IMR-90 (cell line): ENCODE measurements at regions not wholly inside any gene's neighbourhood (a gene's known extent, or its start where the extent isn't known, plus 50 kb on each side); places are given as distances from the start of the nearest gene placed in this dataset.

ENCODE experiments used
- ATAC-seq: fragments of 200-7000 bp; cut with Tn5 transposase; 2 replicates; pipeline ENCODE4 v1.9.1; 2020; ENCODE audit warnings: low read depth, mild to moderate bottlenecking, moderate library complexity
- BruUV-seq: library from RNA; stranded (reverse); fragments of 400-500 nt; replicated peaks from 2 replicates; lab custom pipeline; 2021; lab: Mats Ljungman, UMichigan
- CTCF ChIA-PET: fragments of 300-600 bp; formaldehyde crosslinking; extraction: SDS; loops from one replicate; lab custom pipeline; 2021; ENCODE audit warnings: antibody characterized with exemption; lab: Yijun Ruan, JAX
- POLR2A ChIA-PET: fragments of 300-600 bp; sonication (Branson Sonifier 250); formaldehyde crosslinking; loops from one replicate; lab custom pipeline; 2022; ENCODE audit warnings: antibody characterized with exemption; ENCODE audit not compliant: unreplicated experiment; lab: Charles Lee
- DNase-seq: peaks from one replicate; pipeline ENCODE4 v3.0.0; 2013
- H2AFZ ChIP-seq: replicated peaks from 2 replicates; pipeline ENCODE3; 2013; ENCODE audit warnings: low read length, mild to moderate bottlenecking; ENCODE audit not compliant: poor library complexity
- H2AK5ac ChIP-seq: 2 replicates; pipeline ENCODE4 v1.6.1; 2013; ENCODE audit warnings: low read depth, low read length, inconsistent platforms
- H2AK9ac ChIP-seq: replicated peaks from 2 replicates; pipeline ENCODE3; 2013; ENCODE audit warnings: mild to moderate bottlenecking, low read depth, low read length, moderate library complexity; ENCODE audit not compliant: poor library complexity
- H2BK120ac ChIP-seq: 2 replicates; pipeline ENCODE4 v1.6.1; 2013; ENCODE audit warnings: low read depth, low read length, inconsistent platforms
- H2BK15ac ChIP-seq: 3 replicates; pipeline ENCODE4 v1.6.1; 2013; ENCODE audit warnings: low read depth, low read length, inconsistent platforms
- H2BK20ac ChIP-seq: 2 replicates; pipeline ENCODE4 v1.6.1; 2013; ENCODE audit warnings: low read depth, mild to moderate bottlenecking, inconsistent platforms, low read length, moderate library complexity
- H2BK5ac ChIP-seq: 2 replicates; pipeline ENCODE4 v1.6.1; 2013; ENCODE audit warnings: mild to moderate bottlenecking, low read depth, low read length, inconsistent platforms; ENCODE audit not compliant: poor library complexity, severe bottlenecking
- H3K14ac ChIP-seq: replicated peaks from 2 replicates; pipeline ENCODE4 v1.6.1; 2013; ENCODE audit warnings: low read depth, low read length, inconsistent platforms
- H3K18ac ChIP-seq: 2 replicates; pipeline ENCODE4 v1.6.1; 2013; ENCODE audit warnings: low read depth, low read length, control low read depth
- H3K23ac ChIP-seq: 2 replicates; pipeline ENCODE4 v1.6.1; 2013; ENCODE audit warnings: low read depth, low read length, inconsistent platforms
- H3K27ac ChIP-seq: 2 replicates; pipeline ENCODE4 v1.5.1; 2013; ENCODE audit warnings: mild to moderate bottlenecking, control low read depth, low read length; ENCODE audit not compliant: insufficient read depth
- H3K27me3 ChIP-seq: 2 replicates; pipeline ENCODE4 v1.6.1; 2013; ENCODE audit warnings: low read length; ENCODE audit not compliant: control insufficient read depth, insufficient read depth
- H3K36me3 ChIP-seq: 2 replicates; pipeline ENCODE4 v1.6.1; 2013; ENCODE audit warnings: low read length, mixed read lengths; ENCODE audit not compliant: control insufficient read depth, insufficient read depth
- H3K4ac ChIP-seq: 2 replicates; pipeline ENCODE4 v1.6.1; 2013; ENCODE audit warnings: low read depth, low read length, inconsistent platforms
- H3K4me1 ChIP-seq: 2 replicates; pipeline ENCODE4 v1.6.1; 2013; ENCODE audit warnings: low read length, mixed read lengths; ENCODE audit not compliant: control insufficient read depth, insufficient read depth
- H3K4me2 ChIP-seq: 2 replicates; pipeline ENCODE4 v1.6.1; 2013; ENCODE audit warnings: low read depth, mild to moderate bottlenecking, control low read depth, low read length, moderate library complexity
- H3K4me3 ChIP-seq: 2 replicates; pipeline ENCODE4 v1.5.1; 2013; ENCODE audit warnings: low read depth, mild to moderate bottlenecking, control low read depth, low read length, moderate library complexity; ENCODE audit not compliant: insufficient read depth
- H3K56ac ChIP-seq: 2 replicates; pipeline ENCODE4 v1.6.1; 2013; ENCODE audit warnings: low read length, inconsistent platforms; ENCODE audit not compliant: insufficient read depth; ENCODE audit errors: extremely low read depth
- H3K79me1 ChIP-seq, 2 experiments: 2 replicates each; pipeline ENCODE4 v1.6.1; 2013; ENCODE audit warnings: low read length in 2 of 2, inconsistent platforms in 1 of 2, low read depth in 1 of 2
- H3K9ac ChIP-seq: 2 replicates; pipeline ENCODE4 v1.6.1; 2013; ENCODE audit warnings: low read depth, low read length, control low read depth
- H3K9me1 ChIP-seq: 2 replicates; pipeline ENCODE4 v1.6.1; 2013; ENCODE audit warnings: low read length, inconsistent platforms; ENCODE audit not compliant: insufficient read depth
- H3K9me3 ChIP-seq: 2 replicates; pipeline ENCODE4 v1.6.1; 2013; ENCODE audit warnings: low read length; ENCODE audit not compliant: control insufficient read depth, insufficient read depth
- H4K20me1 ChIP-seq: 2 replicates; pipeline ENCODE4 v1.6.1; 2013; ENCODE audit warnings: low read length, inconsistent platforms; ENCODE audit not compliant: insufficient read depth
- H4K5ac ChIP-seq: 2 replicates; pipeline ENCODE4 v1.6.1; 2013; ENCODE audit warnings: mild to moderate bottlenecking, low read depth, low read length, control low read depth
- H4K8ac ChIP-seq, 2 experiments: 2 replicates each; pipeline ENCODE4 v1.6.1; 2013; ENCODE audit warnings: low read depth in 2 of 2, low read length in 2 of 2, control low read depth in 1 of 2, inconsistent platforms in 1 of 2
- H4K91ac ChIP-seq: 2 replicates; pipeline ENCODE4 v1.6.1; 2013; ENCODE audit warnings: low read depth, low read length, inconsistent platforms; ENCODE audit not compliant: insufficient read depth
- CTCF ChIP-seq: conservative IDR thresholded peaks from 2 replicates; pipeline ENCODE4 v1.5.1; 2012; ENCODE audit warnings: mild to moderate bottlenecking, low read depth, low read length, improper control_type of control experiment
- ELK1 ChIP-seq: fragments of 150-350 bp; IDR thresholded peaks from 2 replicates; pipeline ENCODE4 v1.6.1; 2016; ENCODE audit warnings: low read depth, mild to moderate bottlenecking, low read length, moderate library complexity, borderline replicate concordance
- FOS ChIP-seq: fragments of 150-350 bp; IDR thresholded peaks from 2 replicates; pipeline ENCODE4 v1.6.1; 2016; ENCODE audit warnings: low read depth, low read length
- MAZ ChIP-seq: IDR thresholded peaks from 2 replicates; pipeline ENCODE4 v1.6.1; 2012; ENCODE audit warnings: low read depth, mild to moderate bottlenecking, low read length, improper control_type of control experiment, moderate library complexity, borderline replicate concordance
- MXI1 ChIP-seq: IDR thresholded peaks from 2 replicates; pipeline ENCODE4 v1.6.1; 2012; ENCODE audit warnings: low read depth, mild to moderate bottlenecking, low read length, moderate library complexity, borderline replicate concordance
- NFE2L2 ChIP-seq: fragments of 150-350 bp; IDR thresholded peaks from 2 replicates; pipeline ENCODE4 v1.6.1; 2016; ENCODE audit warnings: low read depth, mild to moderate bottlenecking, low read length
- POLR2A ChIP-seq: IDR thresholded peaks from 2 replicates; pipeline ENCODE4 v1.6.1; 2012; ENCODE audit warnings: mild to moderate bottlenecking, low read depth, low read length
- RAD21 ChIP-seq: IDR thresholded peaks from 2 replicates; pipeline ENCODE4 v1.6.1; 2012; ENCODE audit warnings: low read length, improper control_type of control experiment
- RCOR1 ChIP-seq: IDR thresholded peaks from 2 replicates; pipeline ENCODE4 v1.6.1; 2012; ENCODE audit warnings: mild to moderate bottlenecking, low read length, improper control_type of control experiment; ENCODE audit not compliant: insufficient replicate concordance
- RFX5 ChIP-seq: IDR thresholded peaks from 2 replicates; pipeline ENCODE4 v1.8.0; 2012; ENCODE audit warnings: low read depth, mild to moderate bottlenecking, low read length, moderate library complexity
- SMC3 ChIP-seq: fragments of 150-350 bp; IDR thresholded peaks from 2 replicates; pipeline ENCODE4 v1.6.1; 2016; ENCODE audit warnings: low read depth, mild to moderate bottlenecking, antibody characterized with exemption, low read length, moderate library complexity
- WGBS, 2 experiments: methylation state at CpG; one replicate each; pipeline versions ENCODE4 v1.1.5 to v1.1.7; 2013; ENCODE audit warnings: missing lambda C conversion rate in 2 of 2; ENCODE audit not compliant: insufficient read length in 1 of 2; ENCODE audit errors: extremely low coverage in 2 of 2; 5-methylcytosine and 5-hydroxymethylcytosine counted together
- dilution Hi-C: fragments of 300-500 bp; cut with HindIII; formaldehyde crosslinking; loops from one replicate; pipeline ENCODE4 v1.14.3; 2018; ENCODE audit warnings: low sequenced_read_pairs; ENCODE audit not compliant: unreplicated experiment
- in situ Hi-C: fragments of 300-500 bp; cut with MboI; formaldehyde crosslinking; loops from 3 replicates; pipeline ENCODE4 v1.14.3; 2019; ENCODE audit warnings: low sequenced_read_pairs, inconsistent platforms, mixed read lengths
- intact Hi-C: fragments of 100-400 bp; cut with micrococcal nuclease; formaldehyde crosslinking; loops from 2 replicates; pipeline ENCODE4 v1.10.0; 2022

GRCh38 chr6:142676647-142677192 lies 268.3 kb downstream of the HIVEP2 start:
- H4K20me1 ChIP-seq, result no peaks in the 10 kb centered on the region
- BruUV-seq, result no TSS peak
- in situ Hi-C loops, result loop anchor here (25.0 kb wide), 1 partner anchor 1336 kb away; the partner anchor contains the start of gene PLAGL1

More at GRCh38 chr6:142676647-142677192, 268.3 kb downstream of the HIVEP2 start:
- H3K79me1 ChIP-seq, result no peaks in the 10 kb centered on the region
- H3K27me3 ChIP-seq, result peaks cover 47% of the 10 kb centered on the region
- H3K9ac ChIP-seq, result no peak overlapping the region
- no peak overlapping the region for H3K23ac ChIP-seq
- H4K91ac ChIP-seq, result no peak overlapping the region
- CTCF ChIA-PET, result no interaction called here
- no peak overlapping the region for H3K4me2 ChIP-seq
- no peak overlapping the region for H3K14ac ChIP-seq
- H4K8ac ChIP-seq, result no peak overlapping the region
- DNase-seq (no peak), ATAC-seq (no peak)
- no peak overlapping the region for H3K4ac ChIP-seq
- H3K4me1 ChIP-seq, result no peaks in the 10 kb centered on the region
- H3K18ac ChIP-seq, result no peak overlapping the region
- H3K9me1 ChIP-seq, result no peaks in the 10 kb centered on the region
- no peak overlapping the region for H2AFZ ChIP-seq
- H2AK9ac ChIP-seq, result no peak overlapping the region
- no peak overlapping the region for H3K4me3 ChIP-seq
- TF ChIP-seq RCOR1, result no peak
- TF ChIP-seq NFE2L2, result no peak
- no peak for TF ChIP-seq FOS
- TF ChIP-seq POLR2A, result no peak
- no peak for TF ChIP-seq RAD21
- TF ChIP-seq CTCF, result no peak
- no peak for TF ChIP-seq SMC3
- no peak for TF ChIP-seq ELK1
- no peak for TF ChIP-seq MAZ
- no peak for TF ChIP-seq MXI1
- no peak for TF ChIP-seq RFX5
- H2AK5ac ChIP-seq, result no peak overlapping the region
- H3K27ac ChIP-seq, result no peak overlapping the region
- no peak overlapping the region for H3K56ac ChIP-seq
- H2BK5ac ChIP-seq, result no peak overlapping the region
- no peaks in the 10 kb centered on the region; the same call in 1 of the 2 replicates for H3K9me3 ChIP-seq
- no peak overlapping the region for H4K5ac ChIP-seq
- no peaks in the 10 kb centered on the region for H3K36me3 ChIP-seq
- POLR2A ChIA-PET, result no interaction called here
- H2BK20ac ChIP-seq, result no peak overlapping the region
- intact Hi-C loops, result no loop called here
- dilution Hi-C loops, result no loop called here
- H2BK120ac ChIP-seq, result no peak overlapping the region
- no peak overlapping the region for H2BK15ac ChIP-seq
- WGBS, 2 experiments, result 40% methylated on average over 2 of the region's 5 CpGs; no CpG with 5 or more reads in 1 of the 2 experiments
